Glutamatergic neuron (in vitro differentiated cells): ENCODE measurements at regions not wholly inside any gene's neighbourhood (a gene's known extent, or its start where the extent isn't known, plus 50 kb on each side); places are given as distances from the start of the nearest gene placed in this dataset.

Experiments used
- DNase-seq: peaks from one replicate; pipeline ENCODE4 v3.0.0; 2022
- H3K27ac Mint-ChIP-seq: one replicate; pipeline ENCODE4 v1.8.0; 2020; ENCODE audit warnings: mild to moderate bottlenecking, mixed read lengths, inconsistent platforms; ENCODE audit not compliant: unreplicated experiment
- H3K27me3 Mint-ChIP-seq: one replicate; pipeline ENCODE4 v1.8.0; 2020; ENCODE audit warnings: mild to moderate bottlenecking, moderate library complexity, mixed read lengths, inconsistent platforms; ENCODE audit not compliant: unreplicated experiment
- H3K36me3 Mint-ChIP-seq: one replicate; pipeline ENCODE4 v1.8.0; 2020; ENCODE audit warnings: mild to moderate bottlenecking, mixed read lengths, inconsistent platforms; ENCODE audit not compliant: unreplicated experiment
- H3K4me1 Mint-ChIP-seq: one replicate; pipeline ENCODE4 v1.8.0; 2020; ENCODE audit warnings: mild to moderate bottlenecking, low read depth, mixed read lengths, inconsistent platforms; ENCODE audit not compliant: unreplicated experiment
- H3K4me3 Mint-ChIP-seq: one replicate; pipeline ENCODE4 v1.8.0; 2020; ENCODE audit warnings: mild to moderate bottlenecking, mixed read lengths, inconsistent platforms; ENCODE audit not compliant: unreplicated experiment
- H3K9me3 Mint-ChIP-seq: one replicate; pipeline ENCODE4 v1.8.0; 2020; ENCODE audit warnings: mild to moderate bottlenecking, moderate library complexity, mixed read lengths, inconsistent platforms; ENCODE audit not compliant: unreplicated experiment
- CTCF ChIP-seq: fragments of 200-600 bp; sonication (generic); IDR thresholded peaks from one replicate; pipeline ENCODE4 v1.5.0; 2021; ENCODE audit not compliant: partially characterized antibody, unreplicated experiment

- no peaks in the 10 kb centered on the region for H3K9me3 Mint-ChIP-seq
Observed at GRCh38 chr7:114784746-114785145, 137.1 kb upstream of the MDFIC start.

GRCh38 chr7:114785496-114785895 lies 136.4 kb upstream of the MDFIC start:
- H3K27me3 Mint-ChIP-seq, result no peaks in the 10 kb centered on the region
- no peaks in the 10 kb centered on the region for H3K36me3 Mint-ChIP-seq
- H3K27ac Mint-ChIP-seq, result no peak overlapping the region
- no peaks in the 10 kb centered on the region for H3K9me3 Mint-ChIP-seq
- no peak overlapping the region for H3K4me3 Mint-ChIP-seq
- no peak for TF ChIP-seq CTCF
- no peaks in the 10 kb centered on the region for H3K4me1 Mint-ChIP-seq
- no peak for DNase-seq

More at GRCh38 chr7:114784746-114785145, 137.1 kb upstream of the MDFIC start:
- no peak for DNase-seq
- no peak overlapping the region for H3K27ac Mint-ChIP-seq
- H3K4me3 Mint-ChIP-seq, result no peak overlapping the region
- no peak for TF ChIP-seq CTCF
- no peaks in the 10 kb centered on the region for H3K27me3 Mint-ChIP-seq
- H3K36me3 Mint-ChIP-seq, result no peaks in the 10 kb centered on the region
- H3K4me1 Mint-ChIP-seq, result no peaks in the 10 kb centered on the region

- Mint-ChIP-seq H3K9me3 (no peaks in the 10 kb centered on the region), H3K4me3 (no peak overlapping the region), H3K27me3 (no peaks in the 10 kb centered on the region), H3K27ac (no peak overlapping the region), H3K4me1 (no peaks in the 10 kb centered on the region), H3K36me3 (no peaks in the 10 kb centered on the region)
- TF ChIP-seq CTCF, result no peak
- no peak for DNase-seq
Observed at GRCh38 chr7:114786455-114786854, 135.4 kb upstream of the MDFIC start.

GRCh38 chr7:114787556-114787955 lies 134.3 kb upstream of the MDFIC start:
- Mint-ChIP-seq H3K9me3 (no peaks in the 10 kb centered on the region), H3K36me3 (no peaks in the 10 kb centered on the region), H3K4me1 (no peaks in the 10 kb centered on the region), H3K4me3 (no peak overlapping the region), H3K27ac (no peak overlapping the region), H3K27me3 (no peaks in the 10 kb centered on the region)
- DNase-seq, result no peak
- no peak for TF ChIP-seq CTCF

- no peaks in the 10 kb centered on the region for H3K27me3 Mint-ChIP-seq
- no peak overlapping the region for H3K27ac Mint-ChIP-seq
- no peaks in the 10 kb centered on the region for H3K4me1 Mint-ChIP-seq
- H3K36me3 Mint-ChIP-seq, result no peaks in the 10 kb centered on the region
- no peak for DNase-seq
- TF ChIP-seq CTCF, result no peak
- H3K4me3 Mint-ChIP-seq, result no peak overlapping the region
- no peaks in the 10 kb centered on the region for H3K9me3 Mint-ChIP-seq
Observed at GRCh38 chr7:114788706-114789105, 133.2 kb upstream of the MDFIC start.
